ENCODE measurements at regions not wholly inside any gene's neighbourhood (a gene's known extent, or its start where the extent isn't known, plus 50 kb on each side); places are given as distances from the start of the nearest gene placed in this dataset.
A peak's percentile ranks its signal among the peaks of the same experiment; 100 is the strongest.

DNA sequence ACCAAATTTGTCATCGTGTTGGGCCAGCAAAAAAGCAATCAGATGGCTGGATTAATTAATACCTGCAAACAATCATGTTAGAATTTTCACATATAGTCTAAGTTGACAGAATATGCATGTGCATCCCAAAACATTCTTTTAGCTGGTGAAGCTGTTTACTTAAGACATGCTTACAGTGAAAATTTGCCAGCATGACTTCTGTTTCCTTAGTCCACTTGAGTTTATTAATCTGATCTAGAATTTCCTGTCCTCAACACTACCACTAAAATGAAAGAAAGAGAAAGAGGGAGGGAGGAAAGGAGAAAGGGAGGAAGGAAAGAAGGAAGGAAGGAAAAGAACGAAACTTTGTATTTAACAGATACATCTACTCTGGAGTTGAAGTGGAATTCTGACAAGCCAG lies 2109.9 kb upstream of the PIK3C3 start:
- DNase-seq (ENCODE audit: low spot score): no peak
- FAIRE-seq: no peak

- no peak for DNase-seq (ENCODE audit: low spot score)
Measured at GRCh38 chr18:39843546-39843945, 2111.5 kb upstream of the PIK3C3 start.

GRCh38 chr18:39842366-39842914 lies 2112.6 kb upstream of the PIK3C3 start:
- DNase-seq (ENCODE audit: low spot score): no peak
- no peak for FAIRE-seq

More at GRCh38 chr18:39843546-39843945, 2111.5 kb upstream of the PIK3C3 start:
- no peak for FAIRE-seq

DNA sequence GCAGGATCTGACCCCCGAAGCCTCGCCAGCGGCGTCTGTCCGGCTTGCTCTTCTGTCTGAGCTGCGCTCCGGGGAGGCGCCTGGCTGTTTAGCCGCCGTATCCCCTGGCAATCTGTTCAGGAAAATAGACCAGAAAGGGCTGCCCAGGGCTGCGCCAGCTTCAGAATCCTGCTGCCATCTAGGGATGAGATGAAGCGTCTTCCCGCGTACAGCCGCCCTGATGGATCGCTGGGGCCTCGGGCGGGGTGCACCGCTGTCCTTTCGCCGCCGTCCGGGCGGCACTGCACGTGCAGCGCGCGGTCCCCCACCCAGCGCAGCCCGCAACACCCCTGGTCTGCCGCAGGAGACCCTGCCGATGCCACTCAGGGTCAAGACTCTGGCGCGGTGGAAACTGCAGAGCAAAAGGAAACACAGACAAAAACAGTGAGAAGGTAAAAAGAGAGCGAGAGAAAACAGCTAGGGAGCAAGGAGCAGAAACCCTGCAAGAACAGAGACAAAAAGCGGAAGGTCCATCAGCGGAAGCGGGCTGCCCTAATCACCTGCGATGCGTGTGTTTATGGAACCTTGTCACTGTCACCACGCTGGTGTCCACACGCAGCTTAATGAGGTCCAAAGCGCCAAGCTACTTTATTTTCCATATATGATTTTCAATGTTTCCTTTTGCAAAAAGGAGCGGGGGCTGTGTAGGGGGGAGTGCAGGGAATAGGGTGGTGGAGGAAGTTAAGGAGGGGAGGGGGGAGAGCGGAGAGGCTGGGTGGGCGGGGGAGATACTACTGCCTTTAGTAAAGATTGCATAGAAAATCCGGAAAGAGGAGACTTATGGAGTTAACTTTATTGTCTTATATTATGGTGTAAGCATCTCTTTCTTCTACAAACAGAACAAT lies 2113.3 kb upstream of the PIK3C3 start:
- FAIRE-seq: no peak
- DNase-seq (ENCODE audit: low spot score): no peak

DNA sequence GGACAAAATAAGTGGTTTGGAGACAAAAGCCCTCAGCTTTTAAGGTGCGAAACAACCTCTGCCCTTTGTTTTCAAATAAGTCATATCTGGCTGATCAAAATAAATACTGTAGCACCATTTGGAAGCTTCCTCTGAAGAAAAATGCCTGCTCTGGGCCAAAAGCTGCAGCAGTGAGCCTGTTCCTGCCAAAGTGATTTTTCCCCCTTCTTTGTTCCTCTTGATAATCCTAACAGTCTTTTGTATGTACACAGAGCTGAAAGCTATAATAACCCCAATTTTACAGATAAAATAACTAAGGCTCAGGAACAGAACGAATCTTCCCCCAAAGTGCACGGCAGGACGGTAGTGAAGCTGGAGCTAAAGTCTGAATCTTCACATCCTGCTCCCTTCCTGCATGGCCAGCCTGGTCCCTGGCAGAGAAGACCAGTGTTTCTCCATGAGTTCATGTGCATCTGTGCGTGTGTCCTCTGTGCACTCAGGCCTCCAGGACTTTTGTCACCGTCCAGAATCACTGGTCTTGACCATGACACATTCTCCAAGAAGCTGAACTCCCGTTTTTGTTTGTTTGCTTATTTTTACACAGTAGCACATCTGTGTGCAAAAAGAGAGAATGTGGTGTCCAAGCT lies 2114.1 kb upstream of the PIK3C3 start:
- FAIRE-seq: no peak
- no peak for DNase-seq (ENCODE audit: low spot score)

- FAIRE-seq: no peak
- DNase-seq (ENCODE audit: low spot score): no peak
Measured at GRCh38 chr18:39840406-39840805, 2114.6 kb upstream of the PIK3C3 start.

- DNase-seq (ENCODE audit: low spot score) (no peak), FAIRE-seq (no peak)
Measured at GRCh38 chr18:39839782-39840181, 2115.3 kb upstream of the PIK3C3 start.

GRCh38 chr18:39838831-39839230 lies 2116.2 kb upstream of the PIK3C3 start:
- FAIRE-seq: no peak
- DNase-seq (ENCODE audit: low spot score): no peak

DNA sequence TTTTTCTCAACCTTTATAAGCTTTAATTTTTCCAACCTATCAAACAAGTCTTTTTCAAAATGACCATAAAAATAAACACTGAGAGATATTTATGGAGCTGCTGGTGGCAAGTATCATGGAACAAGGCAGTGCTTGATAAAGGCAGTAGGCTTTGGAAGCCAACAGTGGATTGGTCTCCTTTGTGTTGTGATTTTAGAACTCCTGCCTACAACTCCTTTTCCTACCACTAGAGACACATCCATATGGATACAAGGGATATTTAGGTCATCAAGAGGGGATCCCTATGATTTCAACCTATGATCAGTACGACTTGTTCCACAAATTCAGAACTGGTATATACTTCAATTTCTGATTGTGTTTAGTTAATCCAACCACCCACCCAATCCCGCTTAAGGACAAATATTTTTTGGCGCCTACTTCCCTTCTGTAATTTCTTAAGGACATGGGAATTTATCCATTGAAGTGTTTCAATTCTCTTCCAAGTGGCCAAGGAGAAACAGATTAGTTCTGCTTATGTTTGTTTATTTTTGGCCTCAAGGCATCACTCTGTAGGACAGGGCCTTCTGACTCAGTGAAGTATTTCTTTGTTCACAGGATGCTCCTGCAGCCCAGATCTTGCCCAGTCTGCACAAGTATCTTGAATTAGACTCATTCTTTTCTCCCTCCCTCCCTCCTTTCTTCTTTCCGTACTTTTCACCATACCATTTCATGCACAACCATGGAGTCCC lies 2119.6 kb upstream of the PIK3C3 start:
- FAIRE-seq: no peak

DNA sequence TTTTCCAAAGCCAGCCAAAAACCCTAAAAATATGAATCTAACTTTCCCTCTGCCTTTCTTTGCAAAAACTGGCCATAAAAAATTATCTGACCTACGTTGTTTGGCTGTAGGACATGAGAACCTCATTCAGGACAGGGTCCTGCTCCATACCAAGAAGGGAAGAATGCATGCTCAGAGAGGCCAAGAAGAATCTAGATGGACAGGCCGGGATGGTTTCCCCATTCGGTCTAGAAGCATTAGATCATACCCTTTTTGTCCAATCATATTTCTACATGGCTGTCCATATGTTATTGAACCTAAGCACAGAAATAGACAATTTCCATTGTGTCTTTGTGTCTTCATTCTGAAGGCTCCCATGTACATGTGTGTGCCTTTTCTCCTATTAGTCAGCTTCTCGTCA lies 2120.4 kb upstream of the PIK3C3 start:
- FAIRE-seq (no peak), DNase-seq (ENCODE audit: low spot score) (no peak)

More for the DNA sequence above, 2119.6 kb upstream of the PIK3C3 start:
- DNase-seq (ENCODE audit: low spot score): no peak

GRCh38 chr18:39825485-39826150 lies 2129.4 kb upstream of the PIK3C3 start:
- DNase-seq (ENCODE audit: low spot score): no peak
- FAIRE-seq: no peak

- DNase-seq (ENCODE audit: low spot score): no peak
- FAIRE-seq: no peak
Measured at GRCh38 chr18:39806525-39806924, 2148.5 kb upstream of the PIK3C3 start.

- no peak for FAIRE-seq
Measured at GRCh38 chr18:39805218-39805617, 2149.8 kb upstream of the PIK3C3 start.

GRCh38 chr18:39802648-39803229 lies 2152.3 kb upstream of the PIK3C3 start:
- FAIRE-seq: no peak
- no peak for DNase-seq (ENCODE audit: low spot score)

More at GRCh38 chr18:39805218-39805617, 2149.8 kb upstream of the PIK3C3 start:
- DNase-seq (ENCODE audit: low spot score): no peak

- FAIRE-seq (peak; percentile 98), DNase-seq (ENCODE audit: low spot score) (no peak)
Measured at GRCh38 chr18:39801848-39802247, 2153.2 kb upstream of the PIK3C3 start.

DNA sequence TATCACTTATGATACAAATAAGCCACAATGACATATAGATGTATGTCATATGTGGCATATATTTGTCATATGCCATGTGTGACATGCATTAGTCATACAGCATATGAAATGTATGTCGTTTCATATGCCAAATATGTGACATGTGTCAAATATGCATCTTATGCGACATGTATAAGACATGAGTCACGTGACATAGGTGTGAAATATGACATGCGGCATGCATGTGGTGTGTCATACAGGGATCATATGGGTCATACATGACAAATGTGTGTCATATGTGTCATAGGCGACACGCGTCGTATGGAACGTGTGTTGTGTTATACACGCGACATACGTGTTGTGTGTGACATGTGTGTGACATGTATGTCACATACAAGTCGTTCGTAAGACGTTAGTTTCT lies 2154.0 kb upstream of the PIK3C3 start:
- FAIRE-seq (peak; percentile 13), DNase-seq (ENCODE audit: low spot score) (no peak)

DNA sequence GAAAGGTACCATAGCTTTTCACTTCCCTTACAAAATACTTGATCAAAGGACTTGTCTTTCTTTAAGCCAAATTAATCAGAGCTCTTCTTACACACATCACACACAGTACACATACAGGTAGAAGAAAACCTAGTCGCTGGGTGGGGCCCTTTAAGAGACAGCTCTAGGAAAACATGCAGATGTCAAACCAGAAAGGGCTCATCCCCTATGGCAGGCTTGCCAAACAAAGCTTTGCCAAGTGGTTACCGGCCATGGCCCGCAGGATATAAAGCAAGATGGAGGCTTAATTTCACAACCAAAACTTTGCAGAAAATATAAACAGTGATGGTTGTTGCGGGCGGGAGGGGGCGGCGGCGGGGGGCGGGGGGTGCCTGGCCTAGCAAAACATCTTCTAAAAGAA lies 2156.0 kb upstream of the PIK3C3 start:
- FAIRE-seq: no peak
- DNase-seq (ENCODE audit: low spot score): no peak

GRCh38 chr18:39796393-39796792 lies 2158.6 kb upstream of the PIK3C3 start:
- DNase-seq (ENCODE audit: low spot score): no peak
- no peak for FAIRE-seq

DNA sequence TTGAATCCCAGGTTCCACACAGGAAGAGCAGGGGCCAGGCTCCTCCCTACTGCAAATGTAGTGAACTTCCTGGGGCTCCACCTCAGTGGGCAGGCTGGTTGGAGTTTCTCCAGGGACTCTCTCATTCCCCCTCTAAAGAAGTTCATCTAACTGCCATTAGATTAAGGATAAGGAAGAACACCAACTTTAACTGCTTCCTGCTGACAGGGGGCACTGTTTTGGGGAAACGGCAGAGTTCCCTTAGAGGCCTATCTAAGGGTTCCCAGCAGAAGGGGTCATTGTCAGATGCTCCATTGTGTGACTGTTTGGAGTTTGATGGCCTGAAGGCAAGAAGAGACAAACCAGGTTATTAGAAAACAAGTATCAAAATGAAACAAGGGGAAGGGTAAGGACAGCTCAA lies 2159.7 kb upstream of the PIK3C3 start:
- DNase-seq (ENCODE audit: low spot score) (no peak), FAIRE-seq (no peak)

GRCh38 chr18:39793609-39794008 lies 2161.4 kb upstream of the PIK3C3 start:
- FAIRE-seq (no peak), DNase-seq (ENCODE audit: low spot score) (no peak)

DNA sequence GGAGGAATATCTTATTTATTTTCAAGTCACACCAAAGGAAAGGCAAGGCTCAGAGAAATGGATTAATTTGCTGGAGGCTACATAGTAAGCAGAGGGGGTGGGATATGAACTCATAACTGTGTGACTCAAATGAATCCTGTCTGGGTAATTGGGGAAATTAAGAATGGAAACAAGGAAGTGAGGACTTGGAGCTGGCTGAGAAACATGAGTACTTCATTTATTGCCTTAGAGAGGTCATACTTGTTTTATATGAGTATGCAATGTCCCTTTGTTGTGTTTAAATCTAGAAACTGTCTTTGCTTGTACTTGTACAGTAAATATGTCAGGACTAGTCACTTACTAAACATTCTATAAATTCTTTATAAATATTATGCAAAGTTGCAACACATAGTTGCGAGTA lies 2166.7 kb upstream of the PIK3C3 start:
- DNase-seq (ENCODE audit: low spot score) (no peak), FAIRE-seq (no peak)
